Panc1 (cell line): ENCODE measurements at regions not wholly inside any gene's neighbourhood (a gene's known extent, or its start where the extent isn't known, plus 50 kb on each side); places are given as distances from the start of the nearest gene placed in this dataset.

Experiments
- ATAC-seq: fragments of 200-7000 bp; cut with Tn5 transposase; 2 replicates; pipeline ENCODE4 v1.9.1; 2020; ENCODE audit warnings: mild to moderate bottlenecking, moderate library complexity
- BruUV-seq: library from RNA; stranded (reverse); fragments of 400-500 nt; replicated peaks from 2 replicates; lab custom pipeline; 2021; lab: Mats Ljungman, UMichigan
- CTCF ChIA-PET: fragments of 300-600 bp; sonication (Branson Sonifier 250); formaldehyde crosslinking; loops from one replicate; lab custom pipeline; 2022; ENCODE audit warnings: antibody characterized with exemption; lab: Charles Lee
- POLR2A ChIA-PET: fragments of 300-600 bp; sonication (Branson Sonifier 250); formaldehyde crosslinking; loops from one replicate; lab custom pipeline; 2022; ENCODE audit warnings: antibody characterized with exemption; lab: Charles Lee
- DNase-seq: peaks from one replicate; pipeline ENCODE4 v3.0.0-alpha.2; 2010; ENCODE audit warnings: low read depth, low spot score
- H3K27ac ChIP-seq: 2 replicates; pipeline ENCODE4 v1.5.1; 2011; ENCODE audit warnings: mild to moderate bottlenecking, low read length, inconsistent platforms
- H3K27me3 ChIP-seq: fragments of 200-500 bp; sonication (Bioruptor generic); 2 replicates; pipeline ENCODE4 v1.6.0; 2014; ENCODE audit warnings: low read length, inconsistent platforms; ENCODE audit not compliant: control insufficient read depth, insufficient read depth
- H3K36me3 ChIP-seq: fragments of 200-500 bp; sonication (Bioruptor generic); 2 replicates; pipeline ENCODE4 v1.5.1; 2014; ENCODE audit warnings: inconsistent platforms, mild to moderate bottlenecking, low read length, moderate library complexity; ENCODE audit not compliant: control insufficient read depth, insufficient read depth
- H3K4me1 ChIP-seq: 2 replicates; pipeline ENCODE4 v1.5.1; 2011; ENCODE audit warnings: inconsistent platforms, mild to moderate bottlenecking, low read length, moderate library complexity; ENCODE audit not compliant: control insufficient read depth, insufficient read depth
- H3K4me3 ChIP-seq, 2 experiments: 2 replicates each; pipeline ENCODE4 v1.5.1; 2011 to 2012; ENCODE audit warnings: low read depth in 2 of 2, low read length in 2 of 2, mild to moderate bottlenecking in 2 of 2, inconsistent platforms in 1 of 2, moderate library complexity in 1 of 2
- H3K9me3 ChIP-seq: fragments of 200-500 bp; sonication (Bioruptor generic); 2 replicates; pipeline ENCODE4 v1.5.1; 2014; ENCODE audit warnings: low read depth, mild to moderate bottlenecking, inconsistent platforms, low read length, moderate library complexity; ENCODE audit not compliant: control insufficient read depth, insufficient read depth
- POLR2AphosphoS5 ChIP-seq: IDR thresholded peaks from 2 replicates; pipeline ENCODE4 v1.6.1; 2012; ENCODE audit warnings: mild to moderate bottlenecking, low read depth, low read length, moderate library complexity
- REST ChIP-seq, 2 experiments: IDR thresholded peaks; 2 replicates each; pipeline ENCODE4 v1.6.1; 2011 to 2012; ENCODE audit warnings: low read depth in 2 of 2, control low read depth in 1 of 2, low read length in 1 of 2, mild to moderate bottlenecking in 1 of 2, moderate library complexity in 1 of 2; ENCODE audit not compliant: insufficient read depth in 1 of 2
- SIN3A ChIP-seq: IDR thresholded peaks from 2 replicates; pipeline ENCODE4 v1.6.1; 2012; ENCODE audit warnings: low read depth, mild to moderate bottlenecking, low read length, moderate library complexity, borderline replicate concordance; ENCODE audit not compliant: insufficient read depth
- TCF7L2 ChIP-seq: IDR thresholded peaks from 2 replicates; pipeline ENCODE4 v1.6.1; 2011; ENCODE audit warnings: mild to moderate bottlenecking, low read depth, low read length, inconsistent platforms
- in situ Hi-C: cut with HindIII; loops from 2 replicates; pipeline ENCODE4 v1.10.0; 2016; ENCODE audit warnings: low sequenced_read_pairs, low pct_unique_long_range_greater_than_20kb
- intact Hi-C: fragments of 100-400 bp; cut with micrococcal nuclease; formaldehyde crosslinking; loops from one replicate; pipeline ENCODE4 v1.10.0; 2022; ENCODE audit not compliant: unreplicated experiment
- TF ChIP-seq, protein P1 (sequence below): fragments of 450-650 bp; IDR thresholded peaks from 2 replicates; pipeline ENCODE4 v1.5.1; 2017; ENCODE audit warnings: mild to moderate bottlenecking

DNA sequence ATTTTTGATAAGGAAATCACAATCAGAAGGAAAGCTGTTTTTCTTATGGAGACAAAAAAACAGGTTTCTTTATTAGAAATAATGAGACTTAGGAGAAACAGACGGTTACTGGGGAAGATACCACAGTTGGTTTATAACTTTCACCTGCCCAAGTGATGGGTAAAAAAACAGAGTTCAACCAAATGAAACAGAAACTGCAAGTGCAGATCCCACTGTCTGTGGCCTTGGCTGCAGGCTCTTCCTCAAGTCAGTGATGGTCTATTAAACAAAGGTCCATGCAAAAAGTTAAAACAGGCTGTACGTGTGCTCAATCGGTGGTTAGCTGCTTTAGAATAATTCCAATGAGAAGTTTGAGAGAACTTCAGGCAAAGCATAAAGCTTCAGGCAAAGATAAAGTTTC is 112.1 kb upstream of the NEGR1 start:
- Histone ChIP-seq H3K4me3 (no peak overlapping the region), H3K27me3 (no peaks in the 10 kb centered on the region), H3K27ac (no peak overlapping the region), H3K4me1 (no peaks in the 10 kb centered on the region), H3K9me3 (no peaks in the 10 kb centered on the region), H3K36me3 (no peaks in the 10 kb centered on the region)
- BruUV-seq, result no TSS peak
- no peak for TF ChIP-seq POLR2AphosphoS5
- TF ChIP-seq, protein P1, sequence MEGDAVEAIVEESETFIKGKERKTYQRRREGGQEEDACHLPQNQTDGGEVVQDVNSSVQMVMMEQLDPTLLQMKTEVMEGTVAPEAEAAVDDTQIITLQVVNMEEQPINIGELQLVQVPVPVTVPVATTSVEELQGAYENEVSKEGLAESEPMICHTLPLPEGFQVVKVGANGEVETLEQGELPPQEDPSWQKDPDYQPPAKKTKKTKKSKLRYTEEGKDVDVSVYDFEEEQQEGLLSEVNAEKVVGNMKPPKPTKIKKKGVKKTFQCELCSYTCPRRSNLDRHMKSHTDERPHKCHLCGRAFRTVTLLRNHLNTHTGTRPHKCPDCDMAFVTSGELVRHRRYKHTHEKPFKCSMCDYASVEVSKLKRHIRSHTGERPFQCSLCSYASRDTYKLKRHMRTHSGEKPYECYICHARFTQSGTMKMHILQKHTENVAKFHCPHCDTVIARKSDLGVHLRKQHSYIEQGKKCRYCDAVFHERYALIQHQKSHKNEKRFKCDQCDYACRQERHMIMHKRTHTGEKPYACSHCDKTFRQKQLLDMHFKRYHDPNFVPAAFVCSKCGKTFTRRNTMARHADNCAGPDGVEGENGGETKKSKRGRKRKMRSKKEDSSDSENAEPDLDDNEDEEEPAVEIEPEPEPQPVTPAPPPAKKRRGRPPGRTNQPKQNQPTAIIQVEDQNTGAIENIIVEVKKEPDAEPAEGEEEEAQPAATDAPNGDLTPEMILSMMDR, result no peak
- TF ChIP-seq SIN3A, result no peak
- no peak for TF ChIP-seq REST (IDR thresholded peaks at IDR 0.05; ENCODE audit: insufficient read depth in 1 of 2, low read depth in 2 of 2, low read length in 1 of 2)
- TF ChIP-seq TCF7L2, result no peak
- POLR2A ChIA-PET, result no interaction called here
- DNase-seq, result no peak
- ATAC-seq, result no peak
- in situ Hi-C loops, result no loop called here
- intact Hi-C loops, result no loop called here
- CTCF ChIA-PET, result no interaction called here

- Histone ChIP-seq H3K4me1 (no peaks in the 10 kb centered on the region), H3K36me3 (no peaks in the 10 kb centered on the region), H3K9me3 (no peaks in the 10 kb centered on the region), H3K27me3 (no peaks in the 10 kb centered on the region), H3K4me3 (no peak overlapping the region), H3K27ac (no peak overlapping the region)
- ChIA-PET CTCF (no interaction called here), POLR2A (no interaction called here)
- BruUV-seq, result no TSS peak
- ATAC-seq (no peak), DNase-seq (no peak)
- in situ Hi-C loops, result no loop called here
- no peak for TF ChIP-seq POLR2AphosphoS5
- no peak for TF ChIP-seq TCF7L2
- no peak for TF ChIP-seq SIN3A
- TF ChIP-seq, protein P1, result no peak
- no peak for TF ChIP-seq REST (IDR thresholded peaks at IDR 0.05; ENCODE audit: insufficient read depth in 1 of 2, low read depth in 2 of 2, low read length in 1 of 2)
- intact Hi-C loops, result no loop called here
Observed at GRCh38 chr1:72379072-72379471, 96.7 kb upstream of the NEGR1 start.
